GM23338 (cell line): ENCODE measurements at regions not wholly inside any gene's neighbourhood (a gene's known extent, or its start where the extent isn't known, plus 50 kb on each side); places are given as distances from the start of the nearest gene placed in this dataset.

Source experiments
- ATAC-seq: fragments of 200-7000 bp; cut with Tn5 transposase; 3 replicates; pipeline ENCODE4 v1.9.1; 2020
- DNase-seq: peaks from one replicate; pipeline ENCODE4 v3.0.0-alpha.2; 2015; ENCODE audit warnings: low spot score
- H2AFZ ChIP-seq: fragments of 200-600 bp; sonication (generic); 2 replicates; pipeline ENCODE4 v1.8.0; 2016; ENCODE audit warnings: antibody characterized with exemption, mild to moderate bottlenecking, moderate library complexity
- H3F3A ChIP-seq: fragments of 200-600 bp; sonication (generic); replicated peaks from 2 replicates; pipeline ENCODE4 v1.8.0; 2017; ENCODE audit warnings: antibody characterized with exemption, mixed run types, low read depth
- H3K27ac ChIP-seq: fragments of 200-600 bp; sonication (generic); 2 replicates; pipeline ENCODE4 v1.6.1; 2016; ENCODE audit warnings: low read depth
- H3K27me3 ChIP-seq: fragments of 200-600 bp; sonication (generic); 2 replicates; pipeline ENCODE4 v1.8.0; 2016; ENCODE audit warnings: mild to moderate bottlenecking, mixed run types, moderate library complexity; ENCODE audit not compliant: insufficient read depth
- H3K36me3 ChIP-seq: fragments of 200-600 bp; sonication (generic); 2 replicates; pipeline ENCODE4 v1.8.0; 2016; ENCODE audit warnings: mild to moderate bottlenecking; ENCODE audit not compliant: insufficient read depth
- H3K4me1 ChIP-seq: fragments of 200-600 bp; sonication (generic); 2 replicates; pipeline ENCODE4 v1.8.0; 2016; ENCODE audit warnings: mild to moderate bottlenecking, moderate library complexity; ENCODE audit not compliant: insufficient read depth
- H3K4me2 ChIP-seq: fragments of 200-600 bp; sonication (generic); 2 replicates; pipeline ENCODE4 v1.7.1; 2017; ENCODE audit warnings: mixed run types
- H3K4me3 ChIP-seq: fragments of 200-600 bp; sonication (generic); 2 replicates; pipeline ENCODE4 v1.6.1; 2016; ENCODE audit warnings: mixed run types
- H3K79me2 ChIP-seq: fragments of 200-600 bp; sonication (generic); replicated peaks from 2 replicates; pipeline ENCODE4 v1.8.0; 2017; ENCODE audit warnings: mild to moderate bottlenecking; ENCODE audit not compliant: insufficient read depth
- H3K9me2 ChIP-seq: fragments of 200-600 bp; sonication (generic); 2 replicates; pipeline ENCODE4 v1.8.0; 2017; ENCODE audit not compliant: insufficient read depth
- H4K20me1 ChIP-seq: fragments of 200-600 bp; sonication (generic); replicated peaks from 2 replicates; pipeline ENCODE4 v1.8.0; 2017; ENCODE audit warnings: mild to moderate bottlenecking; ENCODE audit not compliant: insufficient read depth
- H3K27ac Mint-ChIP-seq: 2 replicates; pipeline ENCODE4 v1.8.0; 2020; ENCODE audit warnings: inconsistent platforms, mild to moderate bottlenecking, moderate library complexity, mixed read lengths
- H3K27me3 Mint-ChIP-seq: 3 replicates; pipeline ENCODE4 v1.8.0; 2022; ENCODE audit warnings: low read depth, mild to moderate bottlenecking, moderate library complexity, mixed read lengths, inconsistent platforms; ENCODE audit not compliant: insufficient read depth, poor library complexity
- H3K36me3 Mint-ChIP-seq: 3 replicates; pipeline ENCODE4 v1.8.0; 2021; ENCODE audit warnings: low read depth, mild to moderate bottlenecking, inconsistent platforms, moderate library complexity, mixed read lengths
- H3K4me1 Mint-ChIP-seq: 3 replicates; pipeline ENCODE4 v1.8.0; 2020; ENCODE audit warnings: mild to moderate bottlenecking, inconsistent platforms, mixed read lengths
- H3K4me3 Mint-ChIP-seq: 3 replicates; pipeline ENCODE4 v1.8.0; 2021; ENCODE audit warnings: moderate library complexity, mild to moderate bottlenecking, inconsistent platforms, mixed read lengths
- H3K9me3 Mint-ChIP-seq: 3 replicates; pipeline ENCODE4 v1.8.0; 2020; ENCODE audit warnings: moderate library complexity, mild to moderate bottlenecking, inconsistent platforms, mixed read lengths
- CTCF ChIP-seq, 2 experiments: fragments of 200-600 bp in 1 of 2; sonication (generic) in 1 of 2; conservative IDR thresholded peaks; 2 replicates each; pipeline versions ENCODE4 v1.5.1 to v1.6.1; 2016 to 2017; ENCODE audit warnings: antibody characterized with exemption in 2 of 2, low read depth in 2 of 2, mild to moderate bottlenecking in 2 of 2, moderate library complexity in 1 of 2
- ETS1 ChIP-seq: IDR thresholded peaks from 2 replicates; pipeline ENCODE4 v1.6.1; 2016; ENCODE audit warnings: antibody characterized with exemption
- EZH2 ChIP-seq: fragments of 200-600 bp; sonication (generic); IDR thresholded peaks from one replicate; pipeline ENCODE4 v1.8.0; 2017; ENCODE audit warnings: antibody characterized with exemption, mild to moderate bottlenecking, low read depth; ENCODE audit not compliant: unreplicated experiment
- EZH2phosphoT487 ChIP-seq: fragments of 200-600 bp; sonication (generic); IDR thresholded peaks from one replicate; pipeline ENCODE4 v1.8.1; 2018; ENCODE audit warnings: antibody characterized with exemption; ENCODE audit not compliant: unreplicated experiment
- REST ChIP-seq: IDR thresholded peaks from one replicate; pipeline ENCODE4 v1.6.1; 2018; ENCODE audit warnings: antibody characterized with exemption; ENCODE audit not compliant: unreplicated experiment
- STAT1 ChIP-seq: IDR thresholded peaks from one replicate; pipeline ENCODE4 v1.6.1; 2016; ENCODE audit warnings: antibody characterized with exemption; ENCODE audit not compliant: unreplicated experiment
- ZNF331 ChIP-seq: fragments of 250-450 bp; sonication (Bioruptor Pico); IDR thresholded peaks from 2 replicates; pipeline ENCODE4 v1.5.0; 2020; ENCODE audit warnings: low read depth, mild to moderate bottlenecking, moderate library complexity
- TF ChIP-seq, protein P1 (sequence below): fragments of 250-450 bp; sonication (Bioruptor Pico); IDR thresholded peaks from 2 replicates; pipeline ENCODE4 v1.5.0; 2020; ENCODE audit warnings: mild to moderate bottlenecking, moderate library complexity

DNA sequence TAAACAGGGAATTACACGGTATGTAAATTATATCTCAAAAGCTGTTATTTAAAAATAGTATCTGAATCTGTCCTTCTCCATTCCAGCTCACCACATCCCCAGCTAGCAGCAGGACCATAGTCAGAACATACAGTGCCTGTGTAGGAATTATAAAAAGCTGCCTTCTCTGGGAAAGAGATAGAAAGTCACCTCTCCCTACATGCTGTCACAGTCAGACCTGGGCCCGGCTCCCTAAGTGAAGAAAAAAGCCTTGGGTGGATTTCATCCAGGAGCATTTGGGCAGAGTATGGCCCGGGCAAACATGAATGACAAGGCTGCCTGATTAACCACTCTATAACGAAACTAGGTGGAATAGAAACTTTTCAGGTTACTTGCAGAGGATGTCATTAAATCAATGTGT is 144.1 kb downstream of the CNTN3 start:
- ATAC-seq: no peak
- Mint-ChIP-seq H3K9me3 (no peaks in the 10 kb centered on the region), H3K4me3 (no peak overlapping the region)

More for the DNA sequence above, 144.1 kb downstream of the CNTN3 start:
- H3K79me2 ChIP-seq: no peaks in the 10 kb centered on the region
- no peaks in the 10 kb centered on the region for H3K9me2 ChIP-seq
- no peak overlapping the region for H3K4me3 ChIP-seq
- no peaks in the 10 kb centered on the region for H3F3A ChIP-seq
- no peaks in the 10 kb centered on the region for H3K36me3 ChIP-seq
- no peak overlapping the region for H3K27ac ChIP-seq
- Mint-ChIP-seq H3K36me3 (no peaks in the 10 kb centered on the region), H3K4me1 (no peaks in the 10 kb centered on the region), H3K27ac (no peak overlapping the region), H3K27me3 (peaks cover 3% of the 10 kb centered on the region)
- H3K4me2 ChIP-seq: no peak overlapping the region
- TF ChIP-seq, protein P1, sequence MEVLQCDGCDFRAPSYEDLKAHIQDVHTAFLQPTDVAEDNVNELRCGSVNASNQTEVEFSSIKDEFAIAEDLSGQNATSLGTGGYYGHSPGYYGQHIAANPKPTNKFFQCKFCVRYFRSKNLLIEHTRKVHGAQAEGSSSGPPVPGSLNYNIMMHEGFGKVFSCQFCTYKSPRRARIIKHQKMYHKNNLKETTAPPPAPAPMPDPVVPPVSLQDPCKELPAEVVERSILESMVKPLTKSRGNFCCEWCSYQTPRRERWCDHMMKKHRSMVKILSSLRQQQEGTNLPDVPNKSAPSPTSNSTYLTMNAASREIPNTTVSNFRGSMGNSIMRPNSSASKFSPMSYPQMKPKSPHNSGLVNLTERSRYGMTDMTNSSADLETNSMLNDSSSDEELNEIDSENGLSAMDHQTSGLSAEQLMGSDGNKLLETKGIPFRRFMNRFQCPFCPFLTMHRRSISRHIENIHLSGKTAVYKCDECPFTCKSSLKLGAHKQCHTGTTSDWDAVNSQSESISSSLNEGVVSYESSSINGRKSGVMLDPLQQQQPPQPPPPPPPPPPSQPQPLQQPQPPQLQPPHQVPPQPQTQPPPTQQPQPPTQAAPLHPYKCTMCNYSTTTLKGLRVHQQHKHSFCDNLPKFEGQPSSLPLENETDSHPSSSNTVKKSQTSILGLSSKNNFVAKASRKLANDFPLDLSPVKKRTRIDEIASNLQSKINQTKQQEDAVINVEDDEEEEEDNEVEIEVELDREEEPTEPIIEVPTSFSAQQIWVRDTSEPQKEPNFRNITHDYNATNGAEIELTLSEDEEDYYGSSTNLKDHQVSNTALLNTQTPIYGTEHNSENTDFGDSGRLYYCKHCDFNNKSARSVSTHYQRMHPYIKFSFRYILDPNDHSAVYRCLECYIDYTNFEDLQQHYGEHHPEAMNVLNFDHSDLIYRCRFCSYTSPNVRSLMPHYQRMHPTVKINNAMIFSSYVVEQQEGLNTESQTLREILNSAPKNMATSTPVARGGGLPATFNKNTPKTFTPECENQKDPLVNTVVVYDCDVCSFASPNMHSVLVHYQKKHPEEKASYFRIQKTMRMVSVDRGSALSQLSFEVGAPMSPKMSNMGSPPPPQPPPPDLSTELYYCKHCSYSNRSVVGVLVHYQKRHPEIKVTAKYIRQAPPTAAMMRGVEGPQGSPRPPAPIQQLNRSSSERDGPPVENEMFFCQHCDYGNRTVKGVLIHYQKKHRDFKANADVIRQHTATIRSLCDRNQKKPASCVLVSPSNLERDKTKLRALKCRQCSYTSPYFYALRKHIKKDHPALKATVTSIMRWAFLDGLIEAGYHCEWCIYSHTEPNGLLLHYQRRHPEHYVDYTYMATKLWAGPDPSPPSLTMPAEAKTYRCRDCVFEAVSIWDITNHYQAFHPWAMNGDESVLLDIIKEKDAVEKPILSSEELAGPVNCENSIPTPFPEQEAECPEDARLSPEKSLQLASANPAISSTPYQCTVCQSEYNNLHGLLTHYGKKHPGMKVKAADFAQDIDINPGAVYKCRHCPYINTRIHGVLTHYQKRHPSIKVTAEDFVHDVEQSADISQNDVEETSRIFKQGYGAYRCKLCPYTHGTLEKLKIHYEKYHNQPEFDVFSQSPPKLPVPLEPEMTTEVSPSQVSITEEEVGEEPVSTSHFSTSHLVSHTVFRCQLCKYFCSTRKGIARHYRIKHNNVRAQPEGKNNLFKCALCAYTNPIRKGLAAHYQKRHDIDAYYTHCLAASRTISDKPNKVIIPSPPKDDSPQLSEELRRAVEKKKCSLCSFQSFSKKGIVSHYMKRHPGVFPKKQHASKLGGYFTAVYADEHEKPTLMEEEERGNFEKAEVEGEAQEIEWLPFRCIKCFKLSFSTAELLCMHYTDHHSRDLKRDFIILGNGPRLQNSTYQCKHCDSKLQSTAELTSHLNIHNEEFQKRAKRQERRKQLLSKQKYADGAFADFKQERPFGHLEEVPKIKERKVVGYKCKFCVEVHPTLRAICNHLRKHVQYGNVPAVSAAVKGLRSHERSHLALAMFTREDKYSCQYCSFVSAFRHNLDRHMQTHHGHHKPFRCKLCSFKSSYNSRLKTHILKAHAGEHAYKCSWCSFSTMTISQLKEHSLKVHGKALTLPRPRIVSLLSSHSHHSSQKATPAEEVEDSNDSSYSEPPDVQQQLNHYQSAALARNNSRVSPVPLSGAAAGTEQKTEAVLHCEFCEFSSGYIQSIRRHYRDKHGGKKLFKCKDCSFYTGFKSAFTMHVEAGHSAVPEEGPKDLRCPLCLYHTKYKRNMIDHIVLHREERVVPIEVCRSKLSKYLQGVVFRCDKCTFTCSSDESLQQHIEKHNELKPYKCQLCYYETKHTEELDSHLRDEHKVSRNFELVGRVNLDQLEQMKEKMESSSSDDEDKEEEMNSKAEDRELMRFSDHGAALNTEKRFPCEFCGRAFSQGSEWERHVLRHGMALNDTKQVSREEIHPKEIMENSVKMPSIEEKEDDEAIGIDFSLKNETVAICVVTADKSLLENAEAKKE: no peak
- TF ChIP-seq EZH2phosphoT487 (no peak), CTCF (conservative IDR thresholded peaks at IDR 0.05; ENCODE audit: low read depth in 2 of 2) (no peak), ZNF331 (CRISPR knock-in tag) (no peak), ETS1 (no peak), EZH2 (no peak), STAT1 (no peak), REST (no peak)
- no peaks in the 10 kb centered on the region for H4K20me1 ChIP-seq
- H3K27me3 ChIP-seq: no peaks in the 10 kb centered on the region
- no peaks in the 10 kb centered on the region for H3K4me1 ChIP-seq
- no peak overlapping the region for H2AFZ ChIP-seq
- DNase-seq: no peak
